GM12874 (cell line): ENCODE measurements at regions not wholly inside any gene's neighbourhood (a gene's known extent, or its start where the extent isn't known, plus 50 kb on each side); places are given as distances from the start of the nearest gene placed in this dataset.

Experiments
- CTCF ChIP-seq: IDR thresholded peaks from 2 replicates; pipeline ENCODE4 v1.5.1; 2011; ENCODE audit warnings: low read depth, mild to moderate bottlenecking, control low read depth, low read length, moderate library complexity; ENCODE audit not compliant: insufficient read depth

GRCh38 chr17:54237911-54238515 lies 415.3 kb downstream of the KIF2B start:
- no peak for TF ChIP-seq CTCF

GRCh38 chr17:54239291-54239690 lies 416.6 kb downstream of the KIF2B start:
- TF ChIP-seq CTCF = no peak

DNA sequence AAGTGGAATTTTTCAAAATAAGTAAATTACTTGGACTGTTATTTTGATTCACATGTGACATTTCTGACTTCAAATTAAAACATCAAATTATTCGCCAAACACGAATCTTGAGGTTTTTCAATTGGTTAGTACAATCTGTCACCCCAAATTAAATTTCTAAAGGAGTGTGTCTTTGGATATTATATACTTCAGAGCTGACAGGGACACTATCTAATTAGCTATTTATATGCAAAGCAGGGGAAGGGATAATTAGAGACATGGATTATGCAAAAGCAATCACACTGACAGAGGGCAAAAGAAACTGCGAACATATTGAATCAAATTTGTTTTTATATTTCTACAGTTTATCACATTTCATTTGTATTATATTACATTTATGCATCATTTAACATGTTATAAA lies 433.0 kb downstream of the KIF2B start:
- no peak for TF ChIP-seq CTCF

GRCh38 chr17:54256401-54256929 lies 433.7 kb downstream of the KIF2B start:
- no peak for TF ChIP-seq CTCF

DNA sequence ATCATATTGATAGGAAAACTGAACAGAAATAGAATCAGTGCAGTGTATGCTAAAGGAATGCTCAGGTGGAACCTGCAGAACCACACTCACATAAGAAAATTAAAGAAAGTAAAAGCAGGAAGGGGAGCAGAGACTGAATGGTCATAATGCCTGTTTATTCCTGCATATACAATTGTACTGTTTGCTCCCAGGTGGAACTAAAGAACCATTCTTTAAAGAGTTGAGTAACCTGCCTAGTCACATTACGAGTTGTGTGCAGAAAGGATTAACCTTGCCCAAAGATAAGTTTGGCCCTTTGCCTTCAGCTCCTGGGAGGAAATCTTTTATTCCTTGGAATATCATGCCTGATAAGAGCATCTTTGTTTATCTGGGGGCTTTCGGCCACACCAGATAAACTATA lies 434.7 kb downstream of the KIF2B start:
- no peak for TF ChIP-seq CTCF

DNA sequence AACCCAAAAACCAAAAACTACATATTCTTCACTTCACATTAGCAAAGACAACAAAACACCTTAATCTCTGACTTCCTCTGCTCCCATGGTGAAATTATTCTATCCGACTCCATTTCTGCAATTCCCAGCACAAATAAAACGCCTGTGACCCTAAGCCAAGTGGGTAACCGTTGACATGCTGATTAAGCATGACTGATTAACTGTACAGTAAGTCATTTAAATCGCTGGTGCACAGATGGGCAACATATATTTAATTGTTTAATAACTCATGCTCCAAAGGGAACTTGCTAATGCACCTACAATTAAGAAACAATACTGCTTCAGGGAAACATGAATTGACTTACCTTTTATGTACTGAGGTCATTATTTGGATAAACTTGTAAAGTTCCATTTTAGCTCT lies 436.7 kb downstream of the KIF2B start:
- TF ChIP-seq CTCF = no peak

DNA sequence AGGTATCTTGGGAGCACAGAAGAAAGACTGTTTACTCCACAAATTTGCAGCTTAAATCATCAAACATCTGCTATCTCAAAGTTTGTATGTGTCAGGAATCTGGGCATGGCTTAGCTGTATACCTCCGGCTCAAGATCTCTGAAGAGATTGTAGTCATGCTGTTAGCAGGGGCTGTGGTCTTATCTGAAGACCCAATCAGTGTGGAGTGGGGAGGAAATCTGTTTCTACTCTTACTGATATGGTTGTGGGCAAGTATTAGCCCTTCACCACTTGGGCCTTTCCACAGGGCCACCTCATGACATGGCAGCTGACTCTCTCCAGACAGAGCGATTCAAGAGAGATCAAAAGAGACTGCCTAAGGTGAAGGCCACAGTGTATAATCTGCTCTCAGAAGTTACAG lies 438.7 kb downstream of the KIF2B start:
- TF ChIP-seq CTCF = no peak

DNA sequence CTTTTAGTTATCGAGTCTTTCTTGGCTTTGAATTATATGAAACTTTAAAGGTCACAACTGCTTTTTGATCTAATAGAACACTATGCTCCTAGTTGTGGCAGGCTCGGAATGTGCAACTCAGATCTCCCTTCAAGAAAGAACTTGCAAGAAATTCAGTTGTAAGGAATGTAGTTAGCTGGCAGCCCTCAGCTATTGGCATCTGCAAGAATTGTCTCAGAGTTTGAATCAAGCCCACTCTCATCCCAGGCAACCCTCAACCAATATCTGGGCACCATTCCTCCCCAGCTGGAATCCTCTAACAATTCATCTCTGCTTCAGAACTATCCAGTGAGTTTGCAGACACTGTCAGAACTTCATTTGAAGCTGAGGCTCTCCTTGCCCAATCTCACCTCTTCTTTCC lies 447.2 kb downstream of the KIF2B start:
- no peak for TF ChIP-seq CTCF
